IPS DF 19.7 (cell line): ENCODE measurements at regions not wholly inside any gene's neighbourhood (a gene's known extent, or its start where the extent isn't known, plus 50 kb on each side); places are given as distances from the start of the nearest gene placed in this dataset.

Source experiments
- DNase-seq: peaks from one replicate; pipeline ENCODE4 v3.0.0-alpha.2; 2013; ENCODE audit warnings: low read depth, low spot score

GRCh38 chr4:181465826-181466225, 777.4 kb upstream of the TENM3 start:
- DNase-seq: no peak

GRCh38 chr4:181468451-181468850, 774.8 kb upstream of the TENM3 start:
- no peak for DNase-seq

GRCh38 chr4:181470306-181470705, 772.9 kb upstream of the TENM3 start:
- no peak for DNase-seq

GRCh38 chr4:181475359-181475758, 767.8 kb upstream of the TENM3 start:
- DNase-seq: no peak

- DNase-seq: no peak
Observed at GRCh38 chr4:181475781-181476507, 767.3 kb upstream of the TENM3 start.

- no peak for DNase-seq
Observed at GRCh38 chr4:181476508-181476890, 766.7 kb upstream of the TENM3 start.

GRCh38 chr4:181477591-181477990, 765.6 kb upstream of the TENM3 start:
- no peak for DNase-seq

- no peak for DNase-seq
Observed at GRCh38 chr4:181478656-181479055, 764.5 kb upstream of the TENM3 start.

GRCh38 chr4:181479141-181479540, 764.1 kb upstream of the TENM3 start:
- peak; percentile 28 for DNase-seq

GRCh38 chr4:181484396-181484795, 758.8 kb upstream of the TENM3 start:
- DNase-seq: no peak

GRCh38 chr4:181488926-181489325, 754.3 kb upstream of the TENM3 start:
- DNase-seq: no peak

GRCh38 chr4:181498148-181498547, 745.1 kb upstream of the TENM3 start:
- no peak for DNase-seq

GRCh38 chr4:181502611-181503010, 740.6 kb upstream of the TENM3 start:
- DNase-seq: no peak

- no peak for DNase-seq
Observed at GRCh38 chr4:181503687-181504390, 739.4 kb upstream of the TENM3 start.

- no peak for DNase-seq
Observed at GRCh38 chr4:181504924-181505323, 738.3 kb upstream of the TENM3 start.

GRCh38 chr4:181507180-181507835, 735.9 kb upstream of the TENM3 start:
- DNase-seq: no peak

- DNase-seq: no peak
Observed at GRCh38 chr4:181507938-181508337, 735.3 kb upstream of the TENM3 start.

GRCh38 chr4:181508601-181509000, 734.6 kb upstream of the TENM3 start:
- DNase-seq: no peak

- no peak for DNase-seq
Observed at GRCh38 chr4:181509073-181509472, 734.1 kb upstream of the TENM3 start.

GRCh38 chr4:181517491-181517890, 725.7 kb upstream of the TENM3 start:
- no peak for DNase-seq

GRCh38 chr4:181520790-181521189, 722.4 kb upstream of the TENM3 start:
- no peak for DNase-seq

GRCh38 chr4:181523973-181524372, 719.2 kb upstream of the TENM3 start:
- no peak for DNase-seq

- DNase-seq: no peak
Observed at GRCh38 chr4:181524499-181524898, 718.7 kb upstream of the TENM3 start.
